ENCODE measurements at regions not wholly inside any gene's neighbourhood (a gene's known extent, or its start where the extent isn't known, plus 50 kb on each side); places are given as distances from the start of the nearest gene placed in this dataset.

- ATAC-seq = no peak
- Mint-ChIP-seq H3K4me3 (no peak overlapping the region), H3K9me3 (peaks cover 4% of the 10 kb centered on the region), H3K27me3 (no peaks in the 10 kb centered on the region), H3K36me3 (ENCODE audit: low read depth) (no peaks in the 10 kb centered on the region), H3K4me1 (ENCODE audit: low read depth) (no peaks in the 10 kb centered on the region), H3K27ac (no peak overlapping the region)
- intact Hi-C loops (cut with micrococcal nuclease) = no loop called here
- POLR2A ChIA-PET = no interaction called here
- no peak for DNase-seq
- CTCF ChIA-PET = no interaction called here
- no peak for TF ChIP-seq CTCF (IDR thresholded peaks at IDR 0.05)
Observed at GRCh38 chr10:60687679-60688078, 90.6 kb upstream of the CDK1 start.

GRCh38 chr10:60684091-60684490 lies 94.2 kb upstream of the CDK1 start:
- Mint-ChIP-seq H3K4me1 (ENCODE audit: low read depth) (no peaks in the 10 kb centered on the region), H3K4me3 (no peak overlapping the region), H3K27ac (no peak overlapping the region), H3K9me3 (no peaks in the 10 kb centered on the region), H3K27me3 (no peaks in the 10 kb centered on the region), H3K36me3 (ENCODE audit: low read depth) (no peaks in the 10 kb centered on the region)
- ChIA-PET CTCF (no interaction called here), POLR2A (no interaction called here)
- ATAC-seq (no peak), DNase-seq (no peak)
- intact Hi-C loops (cut with micrococcal nuclease) = no loop called here
- TF ChIP-seq CTCF (IDR thresholded peaks at IDR 0.05) = no peak

GRCh38 chr10:60681103-60681502 lies 97.2 kb upstream of the CDK1 start:
- Mint-ChIP-seq H3K36me3 (ENCODE audit: low read depth) (no peaks in the 10 kb centered on the region), H3K4me1 (ENCODE audit: low read depth) (no peaks in the 10 kb centered on the region), H3K4me3 (no peak overlapping the region), H3K9me3 (no peaks in the 10 kb centered on the region), H3K27me3 (no peaks in the 10 kb centered on the region), H3K27ac (no peak overlapping the region)
- ChIA-PET POLR2A (no interaction called here), CTCF (no interaction called here)
- intact Hi-C loops (cut with micrococcal nuclease) = no loop called here
- ATAC-seq (no peak), DNase-seq (no peak)
- no peak for TF ChIP-seq CTCF (IDR thresholded peaks at IDR 0.05)

- H3K9me3 Mint-ChIP-seq = no peaks in the 10 kb centered on the region
- no peak for TF ChIP-seq CTCF (IDR thresholded peaks at IDR 0.05)
- no peak for ATAC-seq
- no peak overlapping the region for H3K27ac Mint-ChIP-seq
- H3K36me3 Mint-ChIP-seq (ENCODE audit: low read depth) = no peaks in the 10 kb centered on the region
- ChIA-PET CTCF (no interaction called here), POLR2A (no interaction called here)
- H3K4me3 Mint-ChIP-seq = no peak overlapping the region
- intact Hi-C loops (cut with micrococcal nuclease) = no loop called here
- no peak for DNase-seq
- H3K4me1 Mint-ChIP-seq (ENCODE audit: low read depth) = no peaks in the 10 kb centered on the region
- no peaks in the 10 kb centered on the region for H3K27me3 Mint-ChIP-seq
Observed at GRCh38 chr10:60679388-60679990, 98.8 kb upstream of the CDK1 start.

GRCh38 chr10:60678978-60679377 lies 99.3 kb upstream of the CDK1 start:
- intact Hi-C loops (cut with micrococcal nuclease) = no loop called here
- Mint-ChIP-seq H3K27ac (no peak overlapping the region), H3K36me3 (ENCODE audit: low read depth) (no peaks in the 10 kb centered on the region), H3K27me3 (no peaks in the 10 kb centered on the region), H3K4me3 (no peak overlapping the region), H3K9me3 (peaks cover 1% of the 10 kb centered on the region), H3K4me1 (ENCODE audit: low read depth) (no peaks in the 10 kb centered on the region)
- DNase-seq (no peak), ATAC-seq (no peak)
- ChIA-PET POLR2A (no interaction called here), CTCF (no interaction called here)
- TF ChIP-seq CTCF (IDR thresholded peaks at IDR 0.05) = no peak
